Left kidney (tissue), 1 donor: ENCODE measurements at regions not wholly inside any gene's neighbourhood (a gene's known extent, or its start where the extent isn't known, plus 50 kb on each side); places are given as distances from the start of the nearest gene placed in this dataset.
"Not testable (repeated sequence)": the region's sequence is repeated elsewhere in the genome, so short reads cannot be mapped to it uniquely, and the experiment has no call there.

Experiments used
- DNase-seq: peaks from one replicate; pipeline ENCODE4 v3.0.0-alpha.2; 2013

GRCh38 chr3:98705212-98705611 is 57.9 kb upstream of the ST3GAL6 start:
- DNase-seq: no peak

GRCh38 chr3:98705694-98706093 is 57.4 kb upstream of the ST3GAL6 start:
- DNase-seq: no peak

- DNase-seq: not testable (repeated sequence)
These were observed 54.5 kb upstream of the ST3GAL6 start for GRCh38 chr3:98708681-98709080.

GRCh38 chr3:98709441-98709840 is 53.7 kb upstream of the ST3GAL6 start:
- no peak for DNase-seq

GRCh38 chr3:98710067-98710659 is 53.0 kb upstream of the ST3GAL6 start:
- DNase-seq: peak; percentile 51

GRCh38 chr3:98711426-98711825 is 51.7 kb upstream of the ST3GAL6 start:
- no peak for DNase-seq

- DNase-seq: no peak
These were observed 50.4 kb upstream of the ST3GAL6 start for GRCh38 chr3:98712726-98713125.

- DNase-seq: not testable (repeated sequence)
These were observed 49.8 kb upstream of the ST3GAL6 start for GRCh38 chr3:98713332-98713731.
